Stimulated activated naive CD8-positive, alpha-beta T cell treated with anti-CD3 and anti-CD28 coated beads, Interleukin-15, Interleukin-2, amounts not matched to agents 100 U/mL and 50 U/mL, for 24 hours (primary cell): ENCODE measurements at regions not wholly inside any gene's neighbourhood (a gene's known extent, or its start where the extent isn't known, plus 50 kb on each side); places are given as distances from the start of the nearest gene placed in this dataset.
"Not testable (repeated sequence)": the region's sequence is repeated elsewhere in the genome, so short reads cannot be mapped to it uniquely, and the experiment has no call there.

Experiments
- ATAC-seq: fragments of 150-1000 bp; cut with Tn5 transposase; one replicate; pipeline ENCODE4 v1.10.0; 2021
- DNase-seq: peaks from one replicate; pipeline ENCODE4 v3.0.0; 2021

GRCh38 chr14:53857625-53858344, 98.8 kb downstream of the BMP4 start:
- DNase-seq (no peak), ATAC-seq (no peak)

- ATAC-seq (no peak), DNase-seq (no peak)
Measured at GRCh38 chr14:53855574-53855973, 101.1 kb downstream of the BMP4 start.

GRCh38 chr14:53855127-53855526, 101.5 kb downstream of the BMP4 start:
- no peak for ATAC-seq
- DNase-seq: no peak

DNA sequence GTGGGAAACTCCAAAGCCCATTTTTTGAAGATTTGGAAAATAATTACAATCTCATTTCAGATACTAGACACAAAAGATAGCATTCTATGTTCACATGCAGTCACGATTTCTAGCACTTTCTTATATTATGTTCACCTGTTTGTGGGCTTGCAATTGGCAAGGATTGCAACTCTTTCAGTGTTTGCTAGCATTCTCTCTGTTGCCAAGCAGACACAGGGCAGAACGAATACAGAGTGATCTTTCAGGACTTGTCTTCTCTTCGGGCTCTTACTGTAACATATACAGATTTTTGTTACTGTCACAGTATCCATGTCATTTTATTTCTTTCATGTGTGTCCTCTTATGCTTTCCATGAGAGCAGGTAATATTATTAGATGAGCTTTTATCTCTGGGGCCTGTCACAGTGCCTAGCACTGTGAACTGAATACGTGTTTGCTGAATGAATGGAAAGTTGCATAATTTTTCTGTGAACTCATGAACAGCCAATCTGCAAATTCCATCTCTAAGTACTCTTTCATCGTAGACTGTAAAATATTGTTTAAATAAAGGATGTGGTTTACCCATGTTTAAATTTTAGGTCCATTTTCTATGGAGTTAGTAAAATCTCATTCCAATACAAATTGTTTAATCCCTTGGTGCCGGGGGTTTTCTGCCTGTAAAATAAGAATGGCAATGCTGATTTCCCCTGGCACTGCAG, 105.1 kb downstream of the BMP4 start:
- DNase-seq: no peak
- ATAC-seq: no peak

GRCh38 chr14:53850714-53851296, 105.8 kb downstream of the BMP4 start:
- DNase-seq: no peak
- ATAC-seq: no peak

DNA sequence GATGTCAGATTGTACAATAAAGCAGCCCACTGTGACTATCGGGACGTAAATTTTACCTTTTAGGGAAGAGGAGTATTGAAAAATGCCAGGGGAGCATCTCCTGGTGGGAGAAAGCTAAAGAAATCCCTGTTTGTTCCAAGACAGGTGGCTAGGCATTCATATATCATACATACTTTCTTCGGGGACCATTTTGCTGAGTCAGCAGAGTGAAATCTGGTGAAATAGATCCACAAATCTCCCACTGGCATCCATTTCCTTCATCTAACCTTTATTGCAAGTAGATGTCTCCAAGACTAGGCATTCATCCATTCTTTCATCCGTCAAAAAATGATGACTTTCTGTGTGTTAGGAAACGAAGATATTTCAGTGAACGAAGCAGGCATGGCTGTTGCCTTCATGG, 107.1 kb downstream of the BMP4 start:
- DNase-seq (no peak), ATAC-seq (no peak)

- DNase-seq (no peak), ATAC-seq (no peak)
Measured at GRCh38 chr14:53848854-53849253, 107.8 kb downstream of the BMP4 start.

GRCh38 chr14:53847881-53848280, 108.7 kb downstream of the BMP4 start:
- DNase-seq (no peak), ATAC-seq (no peak)

DNA sequence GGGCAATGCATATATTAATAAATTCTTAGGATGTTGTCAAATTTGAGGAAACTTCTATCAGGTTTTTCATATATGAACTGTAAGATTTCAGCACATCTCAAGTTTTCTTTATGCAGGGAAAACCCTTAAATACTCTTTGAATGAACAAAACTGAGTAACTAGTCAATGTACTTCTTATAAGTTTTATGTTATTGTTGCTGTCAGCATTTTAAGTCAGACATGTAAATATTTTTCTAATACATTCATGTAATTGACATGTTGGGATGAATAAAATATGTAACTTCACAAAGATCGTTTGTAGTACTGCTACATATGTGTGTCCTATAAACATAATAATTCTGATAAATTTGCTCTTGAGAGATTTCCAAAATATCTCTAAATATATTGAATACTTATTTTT, 109.6 kb downstream of the BMP4 start:
- no peak for DNase-seq
- no peak for ATAC-seq

DNA sequence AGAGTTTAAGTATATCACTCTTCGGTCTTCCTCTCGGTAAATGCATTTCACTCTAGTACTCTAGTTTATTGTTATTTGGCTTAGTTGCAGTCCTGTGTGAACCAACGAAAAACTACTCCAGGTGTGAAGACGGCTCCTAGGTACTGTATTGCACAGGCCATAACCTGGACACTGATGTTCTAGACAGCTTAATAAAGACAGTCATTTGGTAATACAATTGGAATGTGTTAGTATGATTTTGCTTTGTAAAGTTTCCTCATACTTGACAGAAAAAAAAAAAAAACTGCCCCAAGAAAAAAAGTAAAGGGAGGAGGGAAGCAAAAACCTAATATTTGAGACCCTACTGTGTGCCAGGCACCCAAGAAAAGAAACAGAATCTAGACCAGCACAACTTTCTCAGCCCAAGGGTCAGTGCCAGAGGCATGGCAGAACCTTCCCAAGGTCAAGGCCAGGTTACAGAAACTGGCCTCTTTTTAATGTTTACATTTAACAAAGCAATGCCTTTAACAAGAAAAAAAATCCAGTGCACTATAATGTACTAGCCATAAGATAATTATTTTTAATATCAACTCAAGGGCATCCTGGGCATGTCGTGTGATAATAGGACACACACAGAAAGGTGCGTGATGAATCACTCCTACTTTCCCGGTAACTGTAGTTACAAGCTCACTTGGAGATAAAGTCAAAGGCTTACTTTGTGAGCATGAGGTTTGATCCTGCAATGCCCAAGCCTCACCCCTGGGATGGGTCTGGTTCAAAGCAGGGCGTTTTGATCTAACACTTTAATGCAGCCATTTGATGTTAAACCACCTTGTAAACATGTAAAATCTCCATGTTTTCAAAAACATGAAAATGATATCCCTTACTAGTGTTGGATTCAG, 110.6 kb downstream of the BMP4 start:
- DNase-seq (no peak), ATAC-seq (no peak)

DNA sequence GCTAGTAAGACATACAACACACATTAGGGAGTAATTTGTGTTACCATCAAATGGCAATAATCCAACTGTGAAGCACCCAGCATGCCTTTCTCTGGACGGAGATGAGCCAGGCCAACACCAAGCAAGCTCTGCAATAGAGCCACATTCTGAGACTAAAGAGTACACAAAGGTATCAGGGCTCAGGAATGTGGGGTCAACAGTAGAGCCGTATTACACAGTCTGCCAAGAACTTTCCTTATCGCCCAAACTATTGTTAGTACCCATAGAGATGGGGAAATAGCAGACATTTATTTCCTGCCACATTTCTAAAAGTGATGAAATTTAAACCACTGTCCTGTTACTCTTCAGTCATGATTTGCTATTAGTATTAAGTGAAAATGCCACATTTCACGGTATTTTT, 113.7 kb downstream of the BMP4 start:
- no peak for ATAC-seq
- DNase-seq: no peak

DNA sequence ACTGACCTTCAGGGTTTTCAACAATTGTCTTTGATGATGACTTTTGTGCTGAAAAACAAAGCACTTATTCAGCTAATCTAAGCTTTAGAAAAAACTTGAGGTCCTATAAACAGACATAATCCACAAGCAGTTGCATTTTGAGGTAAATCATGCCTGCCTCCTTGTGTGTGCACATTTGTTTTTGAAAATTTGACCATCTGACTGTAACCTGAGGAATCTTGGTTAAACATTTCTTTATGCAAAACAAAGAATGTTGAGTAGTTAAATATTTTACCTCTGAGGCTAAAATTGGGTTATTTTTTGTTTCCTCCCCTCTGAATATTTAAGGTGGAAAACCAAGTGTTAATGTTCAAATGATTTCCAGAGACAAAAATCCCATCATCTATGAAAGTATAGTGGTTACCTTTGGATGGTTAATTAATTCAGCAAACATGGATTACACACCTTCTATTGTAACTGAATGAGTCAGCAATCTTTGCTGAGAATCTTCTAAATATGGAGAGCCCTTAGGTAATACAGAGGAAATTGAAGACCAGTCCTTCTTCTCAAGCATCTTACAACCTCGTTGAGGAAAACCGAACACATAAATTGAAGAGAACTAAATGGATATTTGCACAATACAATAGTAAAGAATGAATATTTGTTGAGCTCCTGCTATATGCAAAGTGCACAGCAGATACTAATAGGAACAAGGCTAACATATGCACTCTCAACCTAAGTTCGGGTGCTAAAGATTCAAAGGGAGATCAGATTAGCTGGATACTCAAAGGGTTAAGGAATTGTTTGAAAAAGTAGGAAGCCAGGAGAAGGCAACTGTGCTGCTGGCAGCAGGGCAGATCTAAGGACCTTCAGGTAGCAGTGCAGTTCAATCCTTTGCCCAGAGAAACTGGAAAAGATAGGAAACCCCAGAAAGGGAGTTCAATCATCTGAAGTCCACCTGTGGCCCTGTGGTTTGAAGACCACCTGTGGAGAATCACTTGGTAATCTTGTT, 115.2 kb downstream of the BMP4 start:
- ATAC-seq: no peak
- no peak for DNase-seq

- ATAC-seq (no peak), DNase-seq (no peak)
Measured at GRCh38 chr14:53840444-53840843, 116.2 kb downstream of the BMP4 start.

GRCh38 chr14:53838374-53838773, 118.3 kb downstream of the BMP4 start:
- no peak for DNase-seq
- ATAC-seq: no peak

GRCh38 chr14:53837656-53838055, 119.0 kb downstream of the BMP4 start:
- not testable (repeated sequence) for ATAC-seq, DNase-seq

GRCh38 chr14:53836551-53836950, 120.1 kb downstream of the BMP4 start:
- no peak for ATAC-seq

DNA sequence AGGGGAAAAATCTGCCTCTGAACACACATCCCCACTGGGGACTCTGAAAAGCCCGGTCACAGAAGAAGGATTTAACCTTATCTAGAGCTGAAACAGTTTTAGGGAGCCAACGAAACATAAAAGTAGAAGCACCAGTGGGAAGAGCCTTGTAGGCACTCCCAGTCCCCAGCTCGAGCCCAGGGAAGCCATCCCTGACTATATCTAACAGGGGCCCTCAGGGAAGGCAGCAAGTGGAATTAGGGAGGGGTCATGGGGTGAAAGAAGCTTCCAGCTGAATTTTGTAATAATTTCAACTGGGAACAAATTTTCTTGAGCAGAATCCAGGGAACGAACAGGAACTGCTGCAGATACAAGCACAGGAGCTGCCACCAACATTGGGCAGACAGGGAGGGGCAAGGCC, 127.8 kb downstream of the BMP4 start:
- DNase-seq (no peak), ATAC-seq (no peak)

More at GRCh38 chr14:53836551-53836950, 120.1 kb downstream of the BMP4 start:
- no peak for DNase-seq

DNA sequence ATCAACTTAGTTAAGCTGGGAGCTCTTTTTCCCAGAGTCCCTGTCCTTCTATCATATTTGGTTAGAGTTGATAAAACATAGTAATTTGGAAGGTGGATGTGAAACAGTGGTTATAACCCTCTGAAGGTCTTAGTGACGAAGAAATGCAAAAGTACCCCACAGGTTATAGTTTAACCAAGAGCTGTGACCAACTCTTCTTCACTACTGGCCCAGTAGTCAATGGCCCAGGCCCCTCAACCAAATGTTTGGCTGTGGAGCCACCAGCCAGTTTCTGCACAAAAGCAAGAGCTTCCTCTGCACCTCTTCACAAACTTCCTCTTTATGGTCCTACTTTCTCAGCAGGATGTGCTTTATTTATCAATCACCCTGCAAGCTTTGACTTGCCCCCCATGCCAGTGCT, 132.6 kb downstream of the BMP4 start:
- ATAC-seq (no peak), DNase-seq (no peak)

DNA sequence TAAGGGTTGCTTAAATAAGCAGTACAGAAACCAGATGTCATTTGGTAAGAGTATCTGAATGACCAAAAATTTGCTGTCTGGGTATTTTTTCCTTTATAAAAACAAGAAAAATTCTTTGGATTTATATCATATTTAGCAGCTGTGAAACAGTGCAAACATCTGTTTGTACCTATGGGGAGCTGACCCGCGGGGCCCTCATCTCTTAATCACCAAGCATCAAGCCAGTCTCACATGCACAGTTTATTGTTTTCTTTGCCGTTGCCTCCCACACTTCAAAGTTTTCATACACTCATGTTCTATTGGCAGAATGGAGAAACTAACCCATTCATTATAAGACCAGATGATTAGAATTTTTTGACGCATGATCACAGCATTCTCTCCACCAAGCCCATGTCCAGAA, 142.2 kb downstream of the BMP4 start:
- ATAC-seq: no peak
- DNase-seq: no peak

- no peak for ATAC-seq
- DNase-seq: no peak
Measured at GRCh38 chr14:53810221-53810620, 146.4 kb downstream of the BMP4 start.

DNA sequence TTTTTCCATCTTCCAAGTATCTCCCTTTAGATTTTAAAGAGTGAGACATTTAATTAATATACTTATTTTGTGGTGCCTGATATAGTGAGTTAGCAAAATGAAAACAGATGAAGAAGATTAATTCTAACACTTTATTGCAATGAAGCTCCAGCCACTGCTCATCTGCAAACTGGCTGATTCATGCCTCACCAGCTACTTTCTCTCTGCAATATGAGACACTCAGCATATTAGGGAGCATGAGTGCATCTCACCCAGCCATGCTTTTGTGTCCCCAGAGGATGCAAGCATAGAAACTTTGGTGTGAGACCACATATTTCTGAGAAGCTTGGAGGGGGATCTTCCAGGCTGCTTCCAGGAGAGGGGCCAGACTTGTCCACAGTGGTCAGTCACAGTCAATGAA, 148.6 kb downstream of the BMP4 start:
- ATAC-seq (no peak), DNase-seq (no peak)
